ENCODE measurements at regions not wholly inside any gene's neighbourhood (a gene's known extent, or its start where the extent isn't known, plus 50 kb on each side); places are given as distances from the start of the nearest gene placed in this dataset.
"Not testable (repeated sequence)": the region's sequence is repeated elsewhere in the genome, so short reads cannot be mapped to it uniquely, and the experiment has no call there.

DNA sequence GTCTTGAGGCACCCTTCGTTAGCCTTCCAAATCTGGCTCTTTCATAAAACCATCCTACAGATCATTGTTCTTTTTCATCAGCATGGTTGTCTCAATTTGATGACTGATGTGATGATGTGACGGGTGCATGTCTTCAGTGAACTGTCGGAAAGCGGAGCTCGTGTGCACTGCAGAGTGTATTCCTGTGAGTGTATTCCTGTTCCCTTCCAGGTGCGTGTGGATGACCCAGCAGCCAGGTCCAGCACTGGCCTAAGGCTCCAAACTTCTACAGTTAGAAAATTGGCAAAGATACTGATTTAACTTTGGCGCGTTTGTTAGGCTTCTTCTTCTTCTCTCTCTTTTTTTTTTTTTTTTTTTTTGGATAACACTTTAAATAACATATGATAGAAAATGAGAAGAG lies 314.8 kb upstream of the SPATA31A3 start:
- DNase-seq (ENCODE audit: low read depth), result not testable (repeated sequence)

DNA sequence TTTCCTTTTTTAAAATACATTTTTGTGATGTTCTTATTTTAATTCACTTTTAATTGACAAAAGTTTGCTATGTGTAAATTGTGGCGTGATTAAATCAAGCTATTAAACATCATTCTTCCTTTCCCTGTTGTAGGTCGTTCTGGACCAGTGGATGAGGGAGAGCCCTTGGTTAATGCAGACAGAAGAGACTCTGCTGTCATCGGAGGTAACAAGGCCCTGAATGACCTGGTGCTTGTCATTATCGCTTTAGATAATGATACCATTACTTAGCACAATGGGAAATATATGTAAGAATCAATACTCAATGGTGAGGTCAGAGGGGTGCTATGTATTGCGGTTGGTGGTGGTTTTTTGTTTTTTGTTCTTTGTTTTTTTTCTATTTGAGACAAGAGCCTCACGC lies 296.4 kb upstream of the SPATA31A3 start:
- not testable (repeated sequence) for DNase-seq (ENCODE audit: low read depth)

DNA sequence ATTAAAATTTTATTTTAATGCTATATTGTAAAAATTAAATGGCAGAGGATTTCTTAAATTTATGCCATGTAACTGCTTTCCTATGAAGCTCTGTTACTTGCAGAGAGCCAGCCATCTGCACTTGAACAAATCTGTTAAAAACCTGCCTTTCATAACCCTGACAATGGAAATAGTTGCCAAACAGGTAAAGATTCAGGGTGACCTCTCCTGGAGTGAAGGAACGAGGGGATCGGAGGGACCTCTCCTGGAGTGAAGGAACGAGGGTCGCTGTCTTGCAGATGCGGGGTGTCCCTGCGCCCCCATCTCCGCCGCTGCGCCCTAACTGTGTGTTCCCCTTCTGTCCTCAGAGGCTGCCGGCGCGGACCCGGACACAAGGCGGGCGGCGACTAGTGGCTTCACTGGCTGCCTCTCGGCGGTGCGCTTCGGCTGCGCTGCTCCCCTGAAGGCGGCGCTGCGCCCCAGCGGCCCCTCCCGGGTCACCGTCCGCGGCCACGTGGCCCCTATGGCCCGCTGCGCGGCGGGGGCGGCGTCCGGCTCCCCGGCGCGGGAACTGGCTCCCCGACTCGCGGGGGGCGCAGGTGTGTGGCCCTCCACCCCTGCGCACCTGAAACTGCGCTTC lies 295.9 kb upstream of the SPATA31A3 start:
- DNase-seq (ENCODE audit: low read depth), result not testable (repeated sequence)

DNA sequence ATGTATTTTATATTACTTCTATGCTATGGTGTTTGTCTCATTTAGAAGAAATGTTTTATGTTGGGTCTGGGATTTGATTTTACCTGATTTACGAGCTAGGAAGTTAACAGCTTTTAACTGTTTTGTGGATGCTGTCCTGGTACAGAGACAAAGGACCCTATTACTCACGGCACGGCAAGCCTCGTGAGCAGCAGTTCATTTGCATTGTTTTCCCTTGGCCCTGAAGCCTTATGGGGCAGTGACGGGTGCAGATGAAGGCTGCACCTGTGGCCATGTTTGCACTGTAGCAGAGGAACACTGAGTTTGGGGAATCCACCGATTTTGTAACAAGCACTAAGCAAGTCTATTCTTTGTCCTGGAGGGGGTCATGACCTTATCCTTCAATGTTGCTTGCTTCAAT lies 291.9 kb upstream of the SPATA31A3 start:
- not testable (repeated sequence) for DNase-seq (ENCODE audit: low read depth)

DNA sequence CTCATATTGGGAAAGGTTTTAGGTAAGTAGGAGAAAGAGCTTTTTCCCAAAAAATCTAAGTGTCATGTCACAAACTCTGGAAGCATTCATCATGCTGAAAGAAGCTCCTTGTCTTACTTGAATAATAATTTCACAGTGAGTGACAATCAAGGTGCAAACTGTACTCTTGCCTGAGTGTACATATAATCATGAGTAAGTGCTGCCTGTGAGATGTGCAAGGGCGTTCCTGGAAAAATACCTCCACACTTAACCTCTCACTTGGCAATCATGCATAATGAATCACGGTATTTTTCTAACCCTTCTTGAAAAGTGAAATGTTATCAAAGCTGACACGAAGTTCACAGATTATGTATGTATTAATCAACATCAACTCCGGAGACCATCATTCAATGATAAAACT lies 289.2 kb upstream of the SPATA31A3 start:
- DNase-seq (ENCODE audit: low read depth), result not testable (repeated sequence)

GRCh38 chr9:67269692-67270091 lies 277.3 kb upstream of the SPATA31A3 start:
- not testable (repeated sequence) for DNase-seq (ENCODE audit: low read depth)

GRCh38 chr9:67257894-67258293 lies 265.5 kb upstream of the SPATA31A3 start:
- not testable (repeated sequence) for DNase-seq (ENCODE audit: low read depth)

GRCh38 chr9:67248967-67249366 lies 256.6 kb upstream of the SPATA31A3 start:
- not testable (repeated sequence) for DNase-seq (ENCODE audit: low read depth)

- not testable (repeated sequence) for DNase-seq (ENCODE audit: low read depth)
Observed at GRCh38 chr9:67212073-67212472, 219.7 kb upstream of the SPATA31A3 start.

- not testable (repeated sequence) for DNase-seq (ENCODE audit: low read depth)
Observed at GRCh38 chr9:67210842-67211241, 218.5 kb upstream of the SPATA31A3 start.

GRCh38 chr9:67208831-67209437 lies 216.6 kb upstream of the SPATA31A3 start:
- not testable (repeated sequence) for DNase-seq (ENCODE audit: low read depth)

- not testable (repeated sequence) for DNase-seq (ENCODE audit: low read depth)
Observed at GRCh38 chr9:67196135-67196534, 203.8 kb upstream of the SPATA31A3 start.

- not testable (repeated sequence) for DNase-seq (ENCODE audit: low read depth)
Observed at GRCh38 chr9:67195357-67195756, 203.0 kb upstream of the SPATA31A3 start.

DNA sequence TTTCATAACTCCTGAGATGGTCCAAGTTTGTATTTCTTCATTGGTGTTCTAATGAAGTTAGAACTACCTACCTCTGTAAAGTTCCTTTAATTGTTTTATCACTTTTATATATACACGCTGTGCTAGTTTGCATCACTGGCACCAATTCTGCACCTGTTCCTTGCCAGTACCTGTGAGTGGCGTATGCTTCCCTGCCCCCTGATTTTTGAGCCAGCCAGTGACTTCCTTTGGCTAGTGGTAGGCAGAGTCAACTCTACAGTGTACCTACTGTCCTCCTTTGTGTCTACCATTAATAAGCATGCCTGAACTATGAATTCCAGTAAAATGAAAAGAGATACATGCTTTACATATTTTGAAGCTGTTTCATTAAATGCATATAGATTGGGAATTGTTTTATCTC lies 186.8 kb upstream of the SPATA31A3 start:
- not testable (repeated sequence) for DNase-seq (ENCODE audit: low read depth)

DNA sequence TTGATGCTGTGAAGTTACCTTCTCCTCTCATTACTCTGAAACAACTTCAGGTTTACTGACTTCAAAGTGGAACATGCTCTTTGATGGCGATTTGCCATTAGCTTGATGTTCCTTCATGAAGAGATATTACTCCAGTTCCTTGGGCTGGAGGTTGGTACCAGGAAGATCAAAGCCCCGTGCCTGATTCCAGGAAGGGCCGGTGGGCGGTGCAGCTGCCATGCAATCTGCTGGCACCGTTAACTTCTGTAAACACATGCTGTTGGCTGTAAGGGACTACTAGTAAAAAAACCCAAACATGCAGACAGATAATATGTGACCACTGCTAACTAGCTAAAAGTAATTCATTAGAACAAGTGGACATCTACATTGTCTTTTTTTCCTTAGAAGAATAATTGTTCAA lies 182.8 kb upstream of the SPATA31A3 start:
- DNase-seq (ENCODE audit: low read depth), result not testable (repeated sequence)

- not testable (repeated sequence) for DNase-seq (ENCODE audit: low read depth)
Observed at GRCh38 chr9:67171721-67172120, 179.4 kb upstream of the SPATA31A3 start.

DNA sequence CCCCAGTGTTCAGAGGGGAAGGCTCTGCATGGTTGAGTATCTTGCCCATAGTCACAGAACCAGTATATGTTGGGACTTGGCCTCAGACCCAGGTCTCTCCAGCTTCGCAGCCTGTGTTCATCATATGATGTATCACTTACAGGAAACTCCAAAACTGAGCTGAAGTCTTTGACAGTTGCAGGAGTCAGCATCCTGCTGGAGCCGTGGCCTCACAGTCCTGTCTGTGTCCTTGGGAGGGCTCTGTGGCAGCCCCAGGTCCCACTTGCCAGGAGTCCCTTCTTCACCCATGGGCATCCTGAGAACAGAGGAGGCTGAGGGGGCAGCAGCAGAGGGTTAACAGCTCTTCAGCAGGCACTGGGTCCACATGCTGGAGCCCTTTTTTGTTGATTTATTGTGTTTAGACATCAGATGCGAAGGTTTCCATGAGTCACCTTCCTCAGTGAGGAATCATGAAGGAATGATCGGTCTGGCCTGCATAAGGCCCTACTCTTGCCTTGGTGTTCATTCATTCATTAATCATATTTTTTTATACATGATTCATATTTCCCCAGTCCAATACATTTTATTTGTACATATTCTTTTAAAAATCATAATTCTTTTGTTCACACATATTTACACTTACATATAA lies 176.3 kb upstream of the SPATA31A3 start:
- not testable (repeated sequence) for DNase-seq (ENCODE audit: low read depth)

DNA sequence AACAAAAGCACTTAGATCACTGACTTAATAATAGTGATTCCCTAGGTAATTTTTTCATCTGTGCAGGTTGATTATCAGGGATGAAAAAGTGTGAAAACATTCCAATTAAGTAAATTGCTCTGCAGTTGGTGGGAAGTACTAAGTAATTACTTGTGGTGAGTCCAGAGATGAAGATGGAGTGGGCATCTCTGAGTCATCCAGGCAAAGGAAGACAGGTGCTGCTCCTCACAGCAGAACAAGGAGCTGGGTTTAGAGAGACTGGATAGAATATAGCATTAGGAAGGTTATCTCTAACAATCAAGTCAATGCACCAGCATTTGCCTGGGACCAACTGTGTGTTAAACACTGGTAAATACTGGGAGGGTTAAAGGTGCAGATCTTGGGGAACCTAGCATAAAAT lies 174.0 kb upstream of the SPATA31A3 start:
- DNase-seq (ENCODE audit: low read depth), result not testable (repeated sequence)

GRCh38 chr9:67162827-67163226 lies 170.5 kb upstream of the SPATA31A3 start:
- not testable (repeated sequence) for DNase-seq (ENCODE audit: low read depth)

- DNase-seq (ENCODE audit: low read depth), result not testable (repeated sequence)
Observed at GRCh38 chr9:67155218-67155617, 162.9 kb upstream of the SPATA31A3 start.

GRCh38 chr9:67153501-67153900 lies 161.2 kb upstream of the SPATA31A3 start:
- DNase-seq (ENCODE audit: low read depth), result not testable (repeated sequence)

DNA sequence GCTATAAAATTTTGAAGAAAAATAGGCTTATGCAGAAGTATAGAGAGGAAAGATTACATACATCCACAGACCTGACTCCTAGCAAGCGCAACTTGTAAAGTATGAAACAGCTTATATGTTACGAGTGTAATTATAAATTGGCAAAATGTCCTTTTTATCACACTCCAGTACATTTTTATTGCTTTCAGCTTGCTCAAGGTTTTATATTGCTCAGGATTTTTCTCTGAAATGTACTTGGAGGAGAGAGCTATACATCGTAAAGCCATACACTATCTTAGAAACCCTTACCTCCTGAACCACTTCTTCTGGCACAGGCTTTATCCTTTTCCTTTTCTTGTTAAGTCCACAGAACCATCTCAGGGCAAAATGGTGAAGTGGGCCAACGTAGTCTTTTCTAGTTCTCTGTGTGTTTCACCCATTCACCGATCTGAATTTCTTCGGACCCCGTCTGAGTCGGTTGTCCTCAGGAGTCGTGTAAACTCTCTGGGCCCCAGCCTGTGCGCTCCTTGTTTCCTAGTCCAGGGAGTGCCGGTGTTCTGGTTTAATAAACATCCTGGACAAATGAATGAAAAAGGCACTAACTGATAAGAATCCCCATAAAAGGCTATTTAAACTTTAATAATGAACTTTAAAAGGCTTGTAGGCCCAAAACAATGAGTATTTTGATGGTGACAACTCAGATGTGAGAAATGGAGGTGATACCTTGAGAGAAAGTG lies 150.2 kb upstream of the SPATA31A3 start:
- DNase-seq (ENCODE audit: low read depth), result not testable (repeated sequence)

DNA sequence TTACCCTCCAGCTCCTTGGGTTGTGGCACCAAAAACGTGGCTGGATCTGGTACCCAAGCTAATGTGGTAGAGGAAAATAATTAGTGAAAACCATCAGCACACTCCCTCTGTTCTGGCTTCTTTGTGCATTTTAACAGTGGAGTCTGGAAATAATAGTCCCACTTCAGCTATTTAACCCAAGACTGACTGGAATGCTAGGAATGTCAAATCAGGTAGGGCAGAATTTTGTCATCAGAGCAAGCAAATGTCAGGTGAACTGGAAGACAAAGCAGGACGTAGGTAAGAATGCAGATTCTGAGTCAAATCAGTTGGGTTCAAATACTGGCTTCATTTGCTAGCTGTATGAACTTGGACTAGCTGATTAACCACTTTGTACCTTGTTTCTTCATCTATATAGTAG lies 144.0 kb upstream of the SPATA31A3 start:
- DNase-seq (ENCODE audit: low read depth), result not testable (repeated sequence)

Data from stimulated activated CD8-positive, alpha-beta memory T cell treated with anti-CD3 and anti-CD28 coated beads, Interleukin-7, amount 100 ng/mL, for 24 hours (primary cell).